OCI-LY7 (cell line): ENCODE measurements at regions not wholly inside any gene's neighbourhood (a gene's known extent, or its start where the extent isn't known, plus 50 kb on each side); places are given as distances from the start of the nearest gene placed in this dataset.
"Not testable (repeated sequence)": the region's sequence is repeated elsewhere in the genome, so short reads cannot be mapped to it uniquely, and the experiment has no call there.

Experiments used
- BruUV-seq: library from RNA; stranded (reverse); fragments of 400-500 nt; replicated peaks from 2 replicates; lab custom pipeline; 2021; lab: Mats Ljungman, UMichigan
- CTCF ChIA-PET: fragments of 300-600 bp; sonication (Branson Sonifier 250); formaldehyde crosslinking; loops from one replicate; lab custom pipeline; 2022; ENCODE audit warnings: antibody characterized with exemption; ENCODE audit not compliant: unreplicated experiment; lab: Charles Lee
- POLR2A ChIA-PET: fragments of 300-600 bp; sonication (Branson Sonifier 250); formaldehyde crosslinking; loops from one replicate; lab custom pipeline; 2022; ENCODE audit warnings: antibody characterized with exemption; lab: Charles Lee
- DNase-seq: peaks from one replicate; pipeline ENCODE4 v3.0.0-alpha.2; 2015; ENCODE audit warnings: low spot score
- H2AFZ ChIP-seq: fragments of 200-600 bp; sonication (generic), shearing (Covaris generic); 2 replicates; pipeline ENCODE4 v1.6.1; 2014; ENCODE audit warnings: mild to moderate bottlenecking, antibody characterized with exemption, low read length, moderate library complexity
- H3K27ac ChIP-seq: fragments of 200-600 bp; sonication (generic); 2 replicates; pipeline ENCODE4 v1.5.1; 2014; ENCODE audit warnings: mixed run types, low read depth, mild to moderate bottlenecking, moderate library complexity, low read length, inconsistent platforms; ENCODE audit not compliant: poor library complexity, severe bottlenecking
- H3K36me3 ChIP-seq: fragments of 200-600 bp; sonication (generic); 2 replicates; pipeline ENCODE4 v1.6.1; 2014; ENCODE audit warnings: mild to moderate bottlenecking, antibody characterized with exemption, low read length, moderate library complexity, mixed read lengths; ENCODE audit not compliant: insufficient read depth
- H3K4me1 ChIP-seq: fragments of 200-600 bp; sonication (generic); 2 replicates; pipeline ENCODE4 v1.5.1; 2014; ENCODE audit warnings: mild to moderate bottlenecking, low read length; ENCODE audit not compliant: insufficient read depth, poor library complexity, severe bottlenecking
- H3K4me2 ChIP-seq: fragments of 200-600 bp; sonication (generic); 2 replicates; pipeline ENCODE4 v1.6.1; 2014; ENCODE audit warnings: mild to moderate bottlenecking, low read length
- H3K4me3 ChIP-seq: fragments of 200-600 bp; sonication (generic); 2 replicates; pipeline ENCODE4 v1.5.1; 2014; ENCODE audit warnings: mild to moderate bottlenecking, low read depth, low read length; ENCODE audit not compliant: poor library complexity, severe bottlenecking
- H3K79me2 ChIP-seq: fragments of 200-600 bp; sonication (generic); 2 replicates; pipeline ENCODE4 v1.6.1; 2016; ENCODE audit warnings: low read depth, mild to moderate bottlenecking, low read length, moderate library complexity, mixed read lengths; ENCODE audit not compliant: insufficient read depth
- H3K9me2 ChIP-seq: fragments of 200-600 bp; sonication (generic); 2 replicates; pipeline ENCODE4 v1.6.1; 2016; ENCODE audit warnings: mild to moderate bottlenecking, low read length, mixed read lengths; ENCODE audit not compliant: insufficient read depth
- H3K9me3 ChIP-seq: fragments of 200-600 bp; sonication (generic); 2 replicates; pipeline ENCODE4 v1.6.1; 2014; ENCODE audit warnings: mild to moderate bottlenecking, mixed run types, low read length, mixed read lengths
- H4K20me1 ChIP-seq: fragments of 200-600 bp; sonication (generic); 2 replicates; pipeline ENCODE4 v1.6.1; 2014; ENCODE audit warnings: mild to moderate bottlenecking, antibody characterized with exemption, low read length, moderate library complexity, mixed read lengths; ENCODE audit not compliant: insufficient read depth
- EZH2phosphoT487 ChIP-seq: fragments of 200-600 bp; sonication (generic); IDR thresholded peaks from 2 replicates; pipeline ENCODE4 v1.6.1; 2018; ENCODE audit warnings: low read depth, borderline replicate concordance, mild to moderate bottlenecking, mixed run types, antibody characterized with exemption, low read length, moderate library complexity, mixed read lengths
- intact Hi-C: fragments of 100-400 bp; cut with micrococcal nuclease; formaldehyde crosslinking; loops from one replicate; pipeline ENCODE4 v1.10.0; 2022; ENCODE audit not compliant: unreplicated experiment
- TF ChIP-seq, protein P1 (sequence below): fragments of 200-600 bp; sonication (generic); conservative IDR thresholded peaks from 2 replicates; pipeline ENCODE4 v1.5.1; 2014; ENCODE audit warnings: mild to moderate bottlenecking, antibody characterized with exemption, low read length, moderate library complexity, mixed read lengths

DNA sequence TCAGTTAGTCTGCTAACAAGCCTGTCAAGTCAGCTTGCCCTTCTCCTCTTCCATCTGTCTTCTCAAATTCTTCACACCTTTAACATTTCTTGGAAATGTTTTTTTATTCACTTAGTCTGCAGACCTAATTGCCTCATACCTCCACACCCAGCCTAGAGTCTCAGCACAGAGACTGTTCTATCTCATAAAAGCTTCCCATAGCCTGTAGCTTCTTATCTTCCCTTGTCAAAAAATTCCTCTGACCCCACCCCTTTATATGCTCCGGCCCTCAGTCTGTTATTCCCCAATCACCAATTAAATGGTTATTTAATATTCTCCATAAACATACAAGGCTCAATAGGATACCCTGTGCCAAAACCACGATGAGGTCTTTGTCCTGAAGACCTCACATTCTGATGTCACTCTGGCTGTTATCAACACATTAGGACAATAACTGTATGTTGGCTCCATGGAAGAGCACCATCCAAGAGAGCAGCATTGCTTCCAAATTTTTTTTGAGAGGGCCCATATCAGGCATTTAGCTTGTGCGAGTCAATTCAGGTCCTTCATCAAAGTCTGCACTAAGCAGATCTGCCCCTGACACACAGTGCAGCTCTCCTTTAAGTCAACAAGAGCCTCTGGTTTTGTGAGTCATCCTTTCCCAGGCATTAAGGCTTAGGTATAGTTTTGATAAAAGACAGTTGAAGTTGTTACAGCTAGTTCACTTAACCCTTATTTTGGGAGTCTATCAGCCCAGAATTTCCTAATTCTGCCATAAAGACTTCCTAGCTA lies 83.2 kb upstream of the TBX18 start:
- H3K9me2 ChIP-seq = no peaks in the 10 kb centered on the region
- H3K27ac ChIP-seq = no peak overlapping the region
- no peak overlapping the region for H3K4me3 ChIP-seq
- no peaks in the 10 kb centered on the region for H4K20me1 ChIP-seq
- H2AFZ ChIP-seq = no peak overlapping the region
- intact Hi-C loops = no loop called here
- H3K4me2 ChIP-seq = no peak overlapping the region
- no peak for DNase-seq
- TF ChIP-seq EZH2phosphoT487 = no peak
- TF ChIP-seq, protein P1, sequence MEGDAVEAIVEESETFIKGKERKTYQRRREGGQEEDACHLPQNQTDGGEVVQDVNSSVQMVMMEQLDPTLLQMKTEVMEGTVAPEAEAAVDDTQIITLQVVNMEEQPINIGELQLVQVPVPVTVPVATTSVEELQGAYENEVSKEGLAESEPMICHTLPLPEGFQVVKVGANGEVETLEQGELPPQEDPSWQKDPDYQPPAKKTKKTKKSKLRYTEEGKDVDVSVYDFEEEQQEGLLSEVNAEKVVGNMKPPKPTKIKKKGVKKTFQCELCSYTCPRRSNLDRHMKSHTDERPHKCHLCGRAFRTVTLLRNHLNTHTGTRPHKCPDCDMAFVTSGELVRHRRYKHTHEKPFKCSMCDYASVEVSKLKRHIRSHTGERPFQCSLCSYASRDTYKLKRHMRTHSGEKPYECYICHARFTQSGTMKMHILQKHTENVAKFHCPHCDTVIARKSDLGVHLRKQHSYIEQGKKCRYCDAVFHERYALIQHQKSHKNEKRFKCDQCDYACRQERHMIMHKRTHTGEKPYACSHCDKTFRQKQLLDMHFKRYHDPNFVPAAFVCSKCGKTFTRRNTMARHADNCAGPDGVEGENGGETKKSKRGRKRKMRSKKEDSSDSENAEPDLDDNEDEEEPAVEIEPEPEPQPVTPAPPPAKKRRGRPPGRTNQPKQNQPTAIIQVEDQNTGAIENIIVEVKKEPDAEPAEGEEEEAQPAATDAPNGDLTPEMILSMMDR = no peak
- CTCF ChIA-PET = no interaction called here
- no peaks in the 10 kb centered on the region for H3K36me3 ChIP-seq
- no peaks in the 10 kb centered on the region for H3K4me1 ChIP-seq
- POLR2A ChIA-PET = no interaction called here
- BruUV-seq = no TSS peak
- H3K79me2 ChIP-seq = no peaks in the 10 kb centered on the region
- H3K9me3 ChIP-seq = no peaks in the 10 kb centered on the region

DNA sequence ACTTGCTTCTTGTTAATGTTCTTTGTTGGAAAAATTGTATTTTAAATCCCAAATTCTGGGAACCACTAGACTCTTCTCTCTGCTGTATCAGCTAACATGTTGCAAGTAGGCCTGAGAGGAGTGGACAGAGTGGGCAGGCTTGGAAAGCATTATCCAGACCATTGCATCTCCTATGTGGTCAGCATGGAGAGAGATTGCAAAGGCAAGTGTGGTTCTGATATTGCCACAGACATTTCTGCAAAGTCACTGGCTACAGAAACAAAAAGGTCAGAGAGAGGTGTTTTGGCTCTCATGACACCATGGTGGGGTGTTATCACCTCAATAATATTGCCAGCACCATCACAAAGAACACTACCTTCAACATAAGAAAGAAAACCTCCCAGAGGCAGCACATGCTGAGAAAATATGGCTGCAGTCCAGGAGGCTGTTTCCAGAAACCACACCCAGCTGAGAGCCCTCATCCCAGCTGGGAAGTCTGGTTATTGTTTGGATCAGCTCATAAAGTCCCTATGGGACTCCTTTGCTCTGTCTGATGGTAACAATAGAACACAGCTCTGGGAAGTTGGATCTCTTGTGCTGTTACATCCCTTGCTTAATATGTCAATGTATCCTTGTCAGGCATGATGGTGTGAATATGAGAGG lies 78.2 kb upstream of the TBX18 start:
- Histone ChIP-seq H3K9me3 (no peaks in the 10 kb centered on the region), H3K4me1 (no peaks in the 10 kb centered on the region), H3K4me3 (no peak overlapping the region), H3K4me2 (no peak overlapping the region), H3K36me3 (no peaks in the 10 kb centered on the region), H3K79me2 (no peaks in the 10 kb centered on the region), H3K9me2 (no peaks in the 10 kb centered on the region), H4K20me1 (no peaks in the 10 kb centered on the region), H3K27ac (no peak overlapping the region), H2AFZ (no peak overlapping the region)
- TF ChIP-seq, protein P1 = no peak
- TF ChIP-seq EZH2phosphoT487 = no peak
- intact Hi-C loops = no loop called here
- ChIA-PET CTCF (no interaction called here), POLR2A (no interaction called here)
- no peak for DNase-seq
- BruUV-seq = no TSS peak

DNA sequence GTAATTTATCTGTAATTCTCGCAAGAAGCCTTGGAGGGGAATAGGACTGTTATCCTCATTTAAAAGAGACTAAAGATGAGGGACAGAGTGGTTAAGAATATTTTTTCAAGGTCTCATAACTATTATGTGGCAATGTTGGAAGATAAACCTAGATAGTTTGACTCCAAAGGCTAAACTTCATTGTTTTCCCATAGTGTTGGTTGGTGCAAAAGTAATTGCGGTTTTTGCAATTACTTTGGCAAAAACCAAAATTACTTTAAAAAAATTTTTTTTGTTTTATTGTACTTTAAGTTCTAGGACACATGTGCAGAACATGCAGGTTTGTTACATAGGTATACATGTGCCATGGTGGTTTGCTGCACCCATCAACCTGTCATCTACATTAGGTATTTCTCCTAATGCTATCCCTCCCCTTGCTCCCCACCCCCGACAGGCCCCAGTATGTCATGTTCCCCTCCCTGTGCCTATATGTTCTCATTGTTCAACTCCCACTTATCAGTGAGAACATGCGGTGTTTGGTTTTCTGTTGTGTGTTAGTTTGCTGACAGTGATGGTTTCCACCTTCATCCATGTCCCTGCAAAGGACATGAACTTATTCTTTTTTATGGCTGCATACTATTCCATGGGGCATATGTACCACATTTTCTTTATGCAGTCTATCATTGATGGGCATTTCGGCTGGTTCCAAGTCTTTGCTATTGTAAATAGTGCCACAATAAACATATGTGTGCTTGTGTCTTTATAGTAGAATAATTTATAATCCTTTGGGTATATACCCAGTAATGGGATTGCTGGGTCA lies 72.9 kb upstream of the TBX18 start:
- H3K27ac ChIP-seq, DNase-seq, intact Hi-C loops, H4K20me1 ChIP-seq, H3K9me2 ChIP-seq, H3K79me2 ChIP-seq, H3K4me2 ChIP-seq, BruUV-seq, POLR2A ChIA-PET, CTCF ChIA-PET, H2AFZ ChIP-seq, H3K4me3 ChIP-seq, H3K36me3 ChIP-seq, H3K4me1 ChIP-seq, H3K9me3 ChIP-seq: not testable (repeated sequence)
